GM21447 (cell line): ENCODE measurements at regions not wholly inside any gene's neighbourhood (a gene's known extent, or its start where the extent isn't known, plus 50 kb on each side); places are given as distances from the start of the nearest gene placed in this dataset.

Experiments used
- ATAC-seq: cut with Tn5 transposase; IDR thresholded peaks from one replicate; pipeline ENCODE4 v1.9.1; 2021; ENCODE audit not compliant: unreplicated experiment

DNA sequence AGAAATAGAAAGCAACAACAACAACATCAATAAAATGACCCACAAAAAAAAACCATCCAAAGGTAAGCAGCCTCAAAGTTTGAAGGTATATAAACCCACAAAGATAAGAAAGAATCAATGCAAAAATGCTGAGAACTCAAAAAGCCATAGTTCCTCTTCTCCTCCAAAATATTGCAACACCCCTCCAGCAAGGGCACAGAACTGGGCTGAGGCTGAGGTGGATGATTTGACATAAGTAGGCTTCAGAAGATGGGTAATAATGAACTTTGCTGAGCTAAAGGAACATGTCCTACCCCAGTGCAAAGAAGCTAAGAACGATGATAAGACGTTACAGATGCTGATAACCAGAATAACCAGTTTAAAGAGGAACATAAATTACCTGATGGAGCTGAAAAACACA is 188.8 kb upstream of the BTBD3 start:
- ATAC-seq, result no peak

DNA sequence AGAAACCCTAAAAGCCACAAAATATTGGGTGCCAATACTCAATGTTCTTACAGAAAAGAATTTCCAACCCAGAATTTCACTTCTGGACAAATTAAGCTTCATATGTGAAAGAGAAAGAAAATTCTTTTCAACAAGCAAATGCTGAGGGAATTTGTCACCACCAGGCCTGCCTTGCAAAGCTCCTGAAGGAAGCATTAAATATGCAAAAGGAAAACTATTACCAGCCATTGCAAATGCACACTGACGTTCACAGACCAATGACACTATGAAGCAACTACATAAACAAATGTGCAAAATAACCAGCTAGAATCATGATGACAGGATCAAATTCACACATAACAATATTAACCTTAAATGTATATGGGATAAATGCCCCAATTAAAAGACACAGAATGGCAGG is 187.9 kb upstream of the BTBD3 start:
- no peak for ATAC-seq

DNA sequence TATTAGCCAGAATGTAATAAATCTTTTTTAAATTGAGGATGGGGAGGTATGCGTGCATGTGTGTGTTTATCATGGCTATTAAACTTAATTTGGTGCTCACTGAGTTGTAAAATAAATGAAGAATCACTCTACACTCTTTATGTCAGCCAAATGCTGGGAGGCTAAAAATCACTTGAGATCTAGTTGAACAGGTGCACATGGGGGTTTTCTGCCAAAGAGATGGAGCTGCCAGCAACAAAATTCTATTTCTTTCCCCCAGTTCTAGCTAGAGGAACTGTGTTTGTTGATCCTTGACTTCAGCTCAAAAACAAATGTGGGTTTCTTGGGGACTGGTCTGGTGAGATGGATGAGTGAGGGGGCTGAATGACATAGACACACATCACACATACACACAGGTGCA is 183.3 kb upstream of the BTBD3 start:
- ATAC-seq, result no peak

DNA sequence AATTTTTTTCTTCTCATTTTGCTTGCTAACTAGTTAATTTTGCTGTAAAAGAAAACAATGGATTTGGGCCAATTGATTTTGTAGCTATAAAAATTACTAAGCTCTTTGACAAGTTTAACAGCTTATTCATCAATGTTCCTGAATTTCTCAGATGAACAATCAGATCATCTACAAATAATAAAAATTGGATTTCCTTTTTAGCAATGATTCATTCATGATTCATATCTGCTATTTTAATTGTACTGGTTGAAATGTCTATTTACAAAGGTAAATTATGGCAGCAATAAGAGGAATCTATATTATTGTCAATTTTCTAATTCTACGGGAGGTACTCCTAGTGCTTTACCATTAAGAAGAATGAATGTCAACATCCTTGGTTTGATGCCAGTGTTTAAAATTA is 178.8 kb upstream of the BTBD3 start:
- ATAC-seq, result no peak

DNA sequence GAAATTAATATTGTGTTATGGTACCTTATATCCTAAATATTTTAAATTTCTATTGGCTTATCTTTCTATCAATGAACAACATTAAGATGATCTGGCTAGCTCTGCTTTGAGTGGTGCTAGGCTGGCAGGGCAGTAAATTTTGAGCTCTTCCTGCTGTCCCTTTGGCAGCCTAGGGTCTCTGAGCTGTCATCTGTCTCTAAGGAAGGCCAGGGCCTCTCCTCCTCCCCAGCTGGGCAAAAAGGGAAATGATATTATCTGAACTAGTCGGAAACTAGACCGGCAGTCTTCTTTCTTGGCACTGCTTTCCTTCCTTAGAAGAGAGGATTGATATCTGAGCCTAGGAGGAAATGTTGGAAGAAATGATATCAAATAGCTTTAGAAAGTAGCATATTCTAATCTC is 176.7 kb upstream of the BTBD3 start:
- no peak for ATAC-seq

DNA sequence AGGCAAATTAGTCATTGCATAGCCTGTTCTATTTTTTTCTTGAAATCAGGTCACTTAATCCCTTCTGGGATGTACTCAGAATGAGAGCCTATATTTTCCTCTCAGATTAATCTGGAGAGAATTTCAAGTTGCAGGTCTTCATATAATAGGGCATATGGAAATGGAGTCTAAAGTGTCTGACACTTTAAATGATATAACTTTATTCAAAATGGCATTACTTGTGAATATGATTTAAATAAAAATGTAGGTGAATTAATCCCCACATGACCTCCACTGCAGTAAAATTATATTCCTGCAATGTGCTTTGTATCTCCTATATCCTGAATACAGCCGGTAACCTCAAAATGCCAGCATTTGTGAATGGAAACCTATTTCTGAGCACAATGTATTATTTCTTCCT is 172.5 kb upstream of the BTBD3 start:
- no peak for ATAC-seq

DNA sequence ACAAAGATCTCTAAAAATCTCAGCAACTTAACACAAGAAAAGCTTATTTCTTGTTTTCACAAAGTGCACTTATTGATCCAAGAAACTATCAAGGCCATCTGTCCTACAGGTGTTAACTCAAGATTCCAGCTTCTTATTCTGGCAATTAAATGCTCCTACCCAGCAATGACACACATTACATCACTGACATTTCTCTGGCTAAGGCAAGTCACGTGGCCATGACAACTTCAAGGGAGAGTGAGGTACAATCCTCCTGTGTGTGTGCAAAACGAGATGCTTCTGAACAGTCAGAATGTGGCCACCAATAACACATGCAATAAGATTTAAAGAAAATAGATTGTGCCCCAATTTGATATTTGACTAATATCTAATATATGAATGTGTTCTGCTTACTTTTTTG is 169.3 kb upstream of the BTBD3 start:
- no peak for ATAC-seq

DNA sequence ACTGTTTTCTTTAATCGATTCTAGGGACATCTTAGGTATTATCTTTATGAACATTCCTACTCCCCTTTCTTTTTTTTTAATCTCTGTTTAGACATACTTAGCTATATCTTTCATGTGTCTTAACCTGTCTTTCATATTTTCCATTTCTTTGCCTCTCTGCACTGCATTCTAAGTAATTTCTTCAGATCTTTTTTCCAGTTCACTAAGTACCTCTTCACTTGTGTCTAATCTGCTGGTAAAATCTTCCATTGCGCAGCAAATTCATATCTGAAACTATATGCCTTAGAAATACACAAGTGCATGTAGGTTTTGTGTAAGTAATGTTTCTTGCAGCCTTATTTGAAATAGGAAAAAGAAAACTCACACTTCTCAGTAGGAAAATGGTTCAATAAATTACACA is 165.4 kb upstream of the BTBD3 start:
- no peak for ATAC-seq

DNA sequence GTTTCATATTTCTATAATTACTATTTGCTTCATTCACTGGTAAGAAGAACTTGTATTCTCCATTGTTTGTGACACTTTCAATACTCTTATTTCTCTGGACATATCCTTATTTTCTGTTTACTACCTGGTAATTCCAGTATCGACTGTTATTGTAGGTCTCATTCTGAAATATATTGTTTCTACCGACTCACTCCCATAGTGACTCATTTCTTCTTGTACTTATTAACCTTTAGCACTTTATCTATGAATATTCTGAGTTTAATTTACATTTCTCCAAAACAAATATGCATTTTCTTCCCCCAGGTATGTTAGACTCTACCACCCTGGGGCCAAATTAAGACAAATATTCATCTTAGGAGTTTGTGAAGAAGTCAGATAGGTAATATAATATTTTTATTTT is 164.5 kb upstream of the BTBD3 start:
- no peak for ATAC-seq

DNA sequence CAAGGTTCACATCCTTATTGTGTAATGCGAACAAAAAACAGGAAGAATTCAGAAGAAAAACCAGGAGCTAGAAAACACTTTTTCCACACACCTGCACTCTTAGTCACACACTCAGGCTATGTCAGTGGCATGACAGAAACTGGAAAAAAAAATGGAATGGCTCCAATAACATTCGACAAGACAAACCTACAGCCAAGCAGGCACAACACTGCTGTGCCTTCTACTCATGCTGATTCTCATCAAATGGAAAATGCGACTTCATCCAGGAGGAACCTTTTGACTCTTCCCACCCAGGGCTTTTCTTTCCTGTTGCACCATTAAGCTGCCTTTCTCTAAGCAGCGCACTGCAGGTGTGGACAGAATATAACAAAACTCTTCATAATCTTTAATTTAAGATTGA is 163.2 kb upstream of the BTBD3 start:
- no peak for ATAC-seq

DNA sequence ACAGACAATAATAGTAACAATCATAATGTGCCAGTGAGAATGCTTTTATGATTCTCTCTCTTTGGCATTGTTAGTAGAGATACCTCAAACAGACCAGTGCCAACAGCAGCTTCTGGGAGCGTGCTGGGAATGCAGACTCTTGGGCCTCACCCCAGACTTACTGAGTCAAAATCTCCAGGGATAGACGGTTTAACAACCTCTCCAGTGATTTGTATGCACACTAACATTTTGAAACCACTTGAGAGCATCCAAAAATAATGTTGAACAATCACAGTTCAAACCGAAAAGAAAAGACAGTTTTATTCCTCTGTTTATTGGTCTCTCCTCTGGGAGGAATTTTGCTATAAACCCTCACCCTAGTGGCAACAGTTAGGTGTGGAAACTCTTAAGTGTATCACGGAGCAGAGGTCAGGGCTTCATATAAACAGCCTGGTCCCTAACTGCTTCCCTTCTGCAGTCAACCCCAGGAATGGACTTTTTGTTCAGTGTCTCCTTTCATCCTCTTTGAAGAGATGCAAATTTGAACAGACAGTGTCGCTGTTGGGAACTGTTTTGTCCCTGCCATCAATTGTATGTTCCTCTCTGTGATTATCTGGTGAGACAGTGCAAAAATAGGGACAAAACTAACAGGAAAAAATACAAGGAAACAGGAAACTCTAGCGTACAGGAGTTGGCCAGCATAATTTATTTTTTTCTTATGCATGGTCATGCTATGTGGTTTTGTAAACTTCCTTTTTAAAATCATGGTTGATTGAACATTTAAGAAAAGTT is 162.4 kb upstream of the BTBD3 start:
- no peak for ATAC-seq

DNA sequence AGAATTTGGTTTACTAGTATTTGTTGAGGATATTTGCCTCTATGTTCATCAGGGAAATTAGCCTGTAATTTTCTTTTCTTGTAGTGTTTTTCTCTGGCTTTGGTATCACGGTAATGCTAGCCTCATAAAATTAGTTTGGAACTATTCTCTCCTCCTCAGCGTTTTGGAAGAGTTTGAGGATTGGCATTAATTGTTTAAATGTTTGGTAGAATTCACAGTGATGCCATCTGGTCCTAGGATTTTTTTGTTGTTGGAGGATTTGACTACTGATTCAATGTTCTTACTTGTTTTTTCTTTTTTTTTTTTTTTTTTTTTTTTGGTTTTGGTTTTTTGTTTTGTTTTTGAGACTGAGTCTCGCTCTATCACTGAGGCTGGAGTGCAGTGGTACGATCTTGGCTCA is 156.2 kb upstream of the BTBD3 start:
- no peak for ATAC-seq

DNA sequence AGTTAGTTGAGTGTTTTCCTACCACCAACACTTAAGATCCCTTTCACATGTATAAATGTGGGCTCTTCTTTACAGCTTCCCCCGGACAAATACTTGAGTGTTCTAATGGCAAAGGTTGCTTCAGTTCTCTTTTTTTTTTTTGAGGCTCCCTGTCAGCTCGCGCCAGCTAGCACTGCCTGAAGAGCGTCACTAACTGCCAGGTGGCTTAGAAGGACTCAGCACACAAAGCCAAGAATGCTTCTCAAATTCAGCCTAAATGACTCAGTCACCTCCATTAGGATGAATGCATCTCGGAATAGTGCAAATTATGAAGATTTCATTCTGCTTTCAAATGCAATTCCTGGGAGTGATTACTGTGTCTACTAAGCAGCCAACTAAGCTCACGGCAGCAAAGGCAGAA is 150.7 kb upstream of the BTBD3 start:
- ATAC-seq, result no peak

DNA sequence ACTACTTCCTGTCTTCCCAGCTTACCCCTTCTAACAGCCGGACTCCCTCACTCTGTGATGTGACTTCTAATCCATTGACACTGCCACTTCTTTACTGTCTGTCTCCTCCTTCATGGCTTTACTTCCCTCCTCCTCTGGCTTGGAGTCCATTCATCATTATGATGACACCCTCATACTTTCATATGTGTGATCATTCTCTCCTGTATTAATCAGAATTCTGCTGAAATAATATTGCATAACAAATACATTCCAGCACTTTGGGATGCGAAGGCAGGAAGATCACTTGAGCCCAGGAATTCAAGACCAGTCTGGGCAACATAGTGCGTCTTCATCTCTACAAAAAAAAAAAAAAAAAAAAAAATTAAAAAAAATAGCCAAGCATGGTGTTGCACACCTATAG is 147.9 kb upstream of the BTBD3 start:
- no peak for ATAC-seq

DNA sequence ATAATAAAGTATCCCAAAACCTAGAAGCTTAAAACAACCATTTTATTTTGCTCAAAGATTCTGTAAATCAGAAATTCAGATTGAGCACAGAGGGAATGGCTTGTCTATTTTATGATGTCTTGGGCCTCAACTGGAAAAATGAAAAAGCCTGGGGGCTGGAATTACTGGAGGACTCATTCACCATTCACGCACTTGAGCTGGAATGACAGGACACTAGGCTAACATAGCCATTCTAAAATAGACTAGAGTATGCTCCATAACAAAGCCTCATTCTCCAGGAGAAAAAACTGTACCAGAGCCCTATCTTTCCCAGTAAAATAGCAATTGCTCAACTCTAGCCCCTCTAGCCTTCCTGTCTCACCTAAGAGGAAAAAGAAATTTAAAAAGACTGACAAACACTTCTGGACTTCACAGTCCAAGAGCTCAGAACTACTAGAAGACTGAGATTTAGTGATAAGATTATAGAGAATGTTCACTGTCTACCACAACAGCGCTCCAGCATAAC is 145.4 kb upstream of the BTBD3 start:
- ATAC-seq, result no peak

DNA sequence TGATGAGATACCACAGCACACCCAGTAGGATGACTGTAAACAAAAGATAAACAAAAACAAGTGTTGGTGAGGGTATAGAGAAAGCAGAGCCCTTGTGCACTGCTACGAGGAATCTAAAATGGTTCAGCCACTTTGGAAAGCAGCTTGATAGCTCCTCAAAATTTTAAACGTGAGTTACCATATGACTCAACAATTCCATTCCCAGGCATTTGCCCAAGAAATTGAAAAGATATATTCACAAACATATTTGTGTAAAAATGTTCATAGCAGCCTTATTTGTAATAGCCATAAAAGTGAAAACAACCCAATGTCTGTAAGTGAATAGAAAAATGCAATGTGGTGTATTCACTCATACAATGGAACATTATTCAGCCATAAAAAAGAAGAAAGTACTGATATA is 141.0 kb upstream of the BTBD3 start:
- ATAC-seq, result no peak

DNA sequence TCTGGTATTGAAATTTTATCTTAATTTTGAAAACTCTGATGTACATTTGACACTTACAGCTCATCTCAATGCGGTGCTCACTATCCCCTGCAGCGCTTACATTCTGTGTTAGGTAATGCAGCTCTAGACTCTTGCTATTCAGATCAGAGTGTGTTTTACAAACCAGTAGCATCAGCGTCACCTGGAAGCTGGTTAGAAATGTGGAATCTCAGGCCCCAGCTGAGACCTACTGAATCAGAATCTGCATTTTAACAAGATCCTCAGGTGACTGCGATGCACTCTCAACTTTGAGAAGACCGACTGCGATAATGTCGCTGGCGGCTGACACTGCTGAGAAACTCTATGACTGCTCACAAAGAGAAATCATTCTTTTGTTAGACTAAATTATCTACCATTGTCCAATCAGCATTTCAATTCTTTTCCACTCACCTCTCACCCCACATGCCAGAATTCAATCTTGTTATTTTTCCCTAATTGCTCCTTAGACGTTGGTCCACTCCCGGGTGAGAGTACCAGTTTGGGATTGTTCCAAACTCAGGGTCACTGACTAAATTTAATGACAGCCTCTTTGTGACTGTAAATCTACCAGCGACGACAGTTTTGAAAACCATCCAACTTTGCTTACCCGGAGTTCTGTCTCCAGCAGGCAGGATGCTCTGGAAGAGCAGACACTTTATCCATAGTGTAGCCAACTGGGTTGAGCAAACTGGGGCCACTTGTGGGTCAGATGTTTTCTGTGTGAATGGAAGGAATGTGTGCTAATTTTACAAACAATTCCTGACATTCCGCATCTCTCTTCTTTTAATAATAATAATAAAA is 140.1 kb upstream of the BTBD3 start:
- ATAC-seq, result no peak

DNA sequence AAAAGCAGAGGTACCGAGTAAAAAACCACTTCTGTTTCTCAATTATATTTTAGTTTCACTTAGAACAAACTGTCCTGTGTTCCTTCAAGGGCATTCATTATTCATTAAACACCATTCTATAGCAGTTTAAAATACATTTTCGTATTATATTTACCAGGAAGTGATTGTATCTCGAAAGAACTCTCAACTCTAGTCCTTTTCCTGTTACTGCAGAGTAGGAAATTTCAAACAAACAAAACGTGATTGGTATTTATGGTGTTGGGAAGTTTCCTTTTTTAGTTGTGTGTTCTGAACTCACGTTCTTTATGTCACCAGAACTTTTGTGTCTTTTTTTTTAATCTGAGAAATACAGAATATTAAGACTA is 139.5 kb upstream of the BTBD3 start:
- no peak for ATAC-seq

DNA sequence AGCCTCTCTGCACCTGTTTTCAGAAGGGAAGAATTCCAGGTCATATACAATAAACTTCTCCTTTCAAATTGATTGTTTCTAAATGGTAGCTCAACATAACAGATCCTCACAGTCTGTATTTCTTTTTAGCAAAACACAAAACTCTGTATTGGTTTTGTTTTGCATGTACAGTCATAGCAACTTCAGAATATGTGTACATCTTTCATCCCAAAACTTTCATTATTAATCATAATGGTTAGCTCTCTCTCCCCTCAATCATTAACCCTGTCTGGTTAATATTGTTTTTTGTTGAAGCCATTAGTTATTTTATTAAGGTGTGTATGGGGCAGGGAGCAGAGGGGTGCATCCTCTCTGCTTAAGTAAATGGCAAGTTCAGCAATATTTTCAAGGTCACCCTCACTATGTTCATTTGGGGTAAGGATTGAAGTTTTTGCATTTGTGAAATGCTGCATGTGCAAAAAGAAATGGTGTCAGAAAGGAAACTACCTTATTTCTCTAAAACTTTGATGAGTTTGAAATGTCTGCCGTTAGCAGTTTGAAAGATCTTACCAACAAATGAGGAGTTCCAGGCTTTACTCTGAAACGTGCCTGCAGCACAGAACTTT is 136.8 kb upstream of the BTBD3 start:
- ATAC-seq, result no peak

DNA sequence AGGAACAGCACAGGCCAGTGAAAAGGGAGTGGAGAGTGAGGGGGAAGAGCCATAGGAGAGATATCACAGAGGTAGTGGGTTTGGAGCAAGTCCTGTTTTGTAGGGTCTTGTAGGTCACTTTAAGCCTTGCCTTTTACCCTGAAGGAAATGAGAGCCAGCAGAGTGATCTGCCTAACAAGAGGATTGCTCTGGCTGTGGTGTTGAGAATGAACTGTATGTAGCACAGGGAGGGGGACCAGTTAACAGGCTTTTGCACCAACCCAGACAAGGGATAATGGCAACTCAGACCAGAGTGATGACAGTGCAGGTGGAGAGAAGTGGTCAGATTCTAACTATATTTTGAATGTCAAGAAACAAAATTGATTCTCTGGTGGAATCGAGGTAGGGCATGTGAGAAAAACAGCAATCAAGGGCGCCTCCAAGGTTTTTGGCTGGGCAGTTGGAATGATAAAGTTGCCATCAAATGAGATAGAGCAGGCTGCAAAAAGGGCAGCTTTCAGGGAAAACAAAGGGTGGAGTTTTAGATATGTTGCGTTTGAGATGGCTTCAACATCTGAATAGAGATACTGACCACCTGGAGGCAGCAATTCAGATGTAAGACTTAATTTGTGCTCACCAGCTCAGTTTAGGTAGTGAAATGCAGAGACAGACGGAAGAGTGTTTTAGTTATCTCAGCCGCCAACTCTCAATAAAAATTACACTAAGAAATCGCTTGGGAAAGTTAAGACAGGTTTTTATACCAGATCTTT is 134.4 kb upstream of the BTBD3 start:
- ATAC-seq, result no peak

DNA sequence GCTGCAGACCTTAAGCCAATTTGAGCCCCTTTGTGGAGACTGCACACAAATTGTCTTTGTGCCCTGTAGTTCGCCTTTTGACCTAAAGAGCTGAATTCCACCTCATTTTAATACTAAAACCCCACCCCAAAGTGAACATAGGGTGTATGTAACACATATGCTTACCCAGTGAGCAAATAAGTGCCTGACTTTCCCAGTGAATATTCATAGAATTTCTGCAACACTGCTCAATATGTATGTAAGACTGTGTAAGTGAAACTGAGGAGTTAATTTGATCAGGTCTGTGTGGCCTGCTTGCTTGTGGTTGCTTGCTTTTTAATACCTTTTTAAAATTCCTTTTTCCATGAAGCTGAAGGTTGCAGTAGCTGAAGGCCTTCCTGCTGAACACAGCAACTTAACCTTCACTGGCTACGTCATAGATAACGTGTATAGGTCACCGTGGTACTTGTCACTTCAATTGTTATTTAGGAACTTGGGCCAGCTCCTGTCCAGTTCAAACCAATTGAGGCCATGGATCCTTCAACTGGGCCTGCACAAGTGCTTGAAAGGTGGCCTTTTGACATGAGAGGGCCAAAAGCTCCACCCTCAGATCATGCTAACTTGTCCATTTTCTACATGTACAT is 131.7 kb upstream of the BTBD3 start:
- no peak for ATAC-seq
